GM18519 (cell line): ENCODE measurements at regions not wholly inside any gene's neighbourhood (a gene's known extent, or its start where the extent isn't known, plus 50 kb on each side); places are given as distances from the start of the nearest gene placed in this dataset.

ENCODE experiments used
- ATAC-seq: cut with Tn5 transposase; IDR thresholded peaks from one replicate; pipeline ENCODE4 v1.9.1; 2021; ENCODE audit warnings: mild to moderate bottlenecking, moderate library complexity; ENCODE audit not compliant: unreplicated experiment, low FRiP score

GRCh38 chr2:160715428-160715827, 221.8 kb upstream of the RBMS1 start:
- ATAC-seq, result no peak

GRCh38 chr2:160719116-160719515, 225.5 kb upstream of the RBMS1 start:
- no peak for ATAC-seq

- ATAC-seq, result no peak
Observed at GRCh38 chr2:160720098-160720497, 226.5 kb upstream of the RBMS1 start.

DNA sequence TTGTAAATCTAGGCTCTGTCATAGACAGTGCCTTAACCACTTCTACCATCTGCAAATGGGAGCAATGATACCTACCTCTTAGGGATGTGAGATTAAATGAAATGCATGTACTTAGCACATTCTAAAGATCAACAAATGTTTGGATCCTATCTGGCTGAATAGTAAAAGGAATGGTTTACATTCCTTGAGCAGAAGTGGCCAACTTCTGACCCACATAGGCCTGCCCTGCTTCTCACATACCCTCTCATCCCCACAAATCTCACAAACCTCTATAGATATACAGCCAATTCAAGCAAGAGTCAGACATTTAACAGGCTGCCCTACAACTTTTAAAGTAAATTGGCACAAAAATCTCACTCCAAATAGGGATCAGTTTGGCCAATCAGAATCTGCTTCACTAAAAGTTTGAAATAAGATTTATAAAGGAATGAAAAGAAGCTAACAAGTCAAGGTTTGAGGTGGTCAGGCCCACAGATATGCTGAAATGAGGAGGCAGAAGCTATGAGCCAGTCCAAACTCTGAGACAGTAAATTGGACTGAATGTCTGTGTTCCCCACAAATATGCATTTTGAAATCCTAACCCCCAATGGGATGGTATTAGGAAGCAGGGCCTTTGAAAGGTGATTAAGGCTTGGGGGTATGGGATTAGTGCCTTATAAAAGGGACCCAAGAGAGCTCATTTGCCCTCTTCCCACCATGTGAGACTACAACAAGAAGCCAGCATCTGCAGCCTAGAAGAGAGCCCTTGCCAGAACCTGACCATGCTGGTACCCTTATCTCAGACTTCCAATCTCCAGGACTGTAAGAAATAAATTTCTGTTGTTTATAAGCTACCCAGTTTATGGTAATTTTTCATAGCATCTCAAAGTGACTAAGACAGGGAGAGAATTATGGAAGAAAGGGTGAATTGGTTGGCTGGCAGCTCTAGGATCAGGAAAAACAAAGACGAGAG, 227.8 kb upstream of the RBMS1 start:
- no peak for ATAC-seq

GRCh38 chr2:160726046-160726445, 232.4 kb upstream of the RBMS1 start:
- no peak for ATAC-seq

DNA sequence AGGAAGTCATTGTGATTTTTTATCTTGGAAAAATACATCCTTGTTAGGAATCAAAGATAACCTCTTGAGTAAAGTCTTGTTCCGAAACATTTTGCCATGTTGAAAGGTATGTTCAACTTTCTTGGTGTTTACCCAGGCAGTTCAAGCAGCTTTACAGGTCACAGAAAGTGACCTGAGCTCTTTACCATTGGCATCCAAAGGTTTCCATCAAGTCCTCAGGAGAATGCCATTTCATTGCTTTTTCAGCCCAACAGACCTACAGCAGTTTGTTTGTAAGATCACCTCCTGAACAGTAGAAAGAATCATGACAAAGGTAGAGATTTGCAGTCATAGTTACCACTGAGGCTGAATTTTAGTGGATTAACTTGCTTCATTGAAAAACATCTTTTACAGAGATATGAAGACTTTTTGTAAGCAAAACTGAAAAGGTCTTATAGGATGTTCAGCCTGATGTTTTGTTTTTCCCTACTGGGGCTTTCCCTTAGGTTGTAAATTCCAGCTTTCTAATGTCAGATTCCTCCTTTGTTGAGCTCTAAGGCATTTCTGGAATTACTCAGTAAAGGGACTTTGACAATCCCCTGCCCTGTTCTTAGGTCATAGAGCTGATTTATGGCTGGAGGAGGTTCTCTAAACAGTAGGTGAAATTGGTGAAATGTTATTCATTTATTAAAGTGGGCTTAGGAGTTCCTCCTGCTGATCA, 236.8 kb upstream of the RBMS1 start:
- ATAC-seq, result no peak

- ATAC-seq, result no peak
Observed at GRCh38 chr2:160731415-160731814, 237.8 kb upstream of the RBMS1 start.

- ATAC-seq, result no peak
Observed at GRCh38 chr2:160731856-160732255, 238.2 kb upstream of the RBMS1 start.

GRCh38 chr2:160735696-160736095, 242.1 kb upstream of the RBMS1 start:
- ATAC-seq, result no peak

DNA sequence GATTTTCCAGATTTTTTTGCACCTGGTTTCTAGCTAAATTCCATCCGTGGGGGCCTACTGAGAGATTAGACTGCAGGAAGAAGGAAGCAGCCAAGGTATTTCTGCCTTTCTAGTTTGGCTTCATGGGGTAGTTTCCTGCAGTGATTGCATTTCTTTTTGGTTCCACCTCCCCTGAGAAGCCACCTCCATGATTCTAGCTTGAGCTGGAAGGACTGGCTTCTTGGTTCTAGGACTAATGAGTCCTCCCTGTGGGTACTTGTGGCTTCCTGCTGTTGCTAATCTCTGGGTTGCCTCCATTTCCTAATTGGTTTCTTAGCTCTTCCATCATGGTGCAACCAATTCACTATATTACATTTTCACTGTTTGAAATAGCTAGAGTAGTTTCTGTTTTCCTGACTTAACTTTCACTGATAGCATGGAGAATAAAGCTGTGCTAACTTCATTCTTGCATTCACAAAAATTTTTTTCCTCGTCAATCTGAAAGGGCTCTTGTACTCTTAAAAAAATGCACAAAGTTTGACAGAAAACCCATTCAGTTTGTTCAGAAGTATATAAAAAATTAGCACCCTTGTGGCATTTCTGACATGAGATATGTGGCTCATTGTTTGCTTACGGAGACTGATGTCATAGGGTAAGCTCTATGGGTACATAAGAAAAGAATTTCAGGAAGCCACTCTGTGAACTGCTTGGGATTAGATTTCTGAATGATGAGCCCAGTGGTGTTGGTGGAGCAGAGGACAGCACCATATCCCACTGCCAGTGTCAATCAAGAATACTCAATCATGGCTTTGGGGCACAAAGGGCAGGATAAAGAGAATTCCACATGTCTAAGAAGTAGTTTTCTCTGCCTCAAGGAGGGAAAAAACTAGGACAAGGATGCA, 242.8 kb upstream of the RBMS1 start:
- no peak for ATAC-seq

DNA sequence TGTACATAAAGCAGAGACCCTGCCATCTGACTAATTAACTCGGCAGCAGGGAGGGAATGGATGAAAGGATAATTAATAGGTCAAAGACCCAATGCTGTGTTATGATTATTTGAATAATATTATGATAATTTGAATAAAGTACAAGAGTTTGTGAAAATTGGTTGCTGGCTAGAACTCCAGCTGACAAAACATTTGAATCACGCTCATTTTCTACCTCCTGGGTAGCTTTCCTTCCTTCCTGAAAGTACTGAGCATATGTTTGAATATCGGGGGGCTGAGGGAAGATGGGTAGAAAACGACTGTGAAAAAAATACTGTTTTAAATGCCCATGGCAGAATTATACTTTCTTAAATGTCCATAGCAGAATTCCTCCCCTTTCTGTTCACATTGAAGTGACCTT, 243.6 kb upstream of the RBMS1 start:
- ATAC-seq, result no peak

GRCh38 chr2:160741271-160741670, 247.7 kb upstream of the RBMS1 start:
- ATAC-seq, result no peak

DNA sequence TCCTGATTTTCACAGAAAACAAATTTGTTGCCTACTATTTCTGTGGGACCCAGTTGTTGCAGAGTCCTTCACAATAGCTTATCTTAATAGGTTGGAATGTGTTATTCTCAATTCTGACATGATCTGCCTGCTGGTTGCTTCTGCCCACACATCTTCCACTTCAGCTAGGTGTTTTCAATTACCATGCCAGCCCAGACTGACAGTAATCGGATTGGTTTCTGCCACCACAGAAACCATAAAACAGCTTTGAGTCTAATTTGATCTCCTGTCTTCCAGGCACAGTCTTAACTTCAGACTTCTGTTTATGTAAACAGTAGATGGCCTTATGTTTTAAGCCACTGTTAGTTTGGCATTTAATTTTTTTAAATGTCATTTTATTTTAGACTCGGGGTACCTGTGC, 248.2 kb upstream of the RBMS1 start:
- ATAC-seq, result no peak

GRCh38 chr2:160742667-160743066, 249.1 kb upstream of the RBMS1 start:
- ATAC-seq, result no peak

- no peak for ATAC-seq
Observed at GRCh38 chr2:160747501-160748170, 254.0 kb upstream of the RBMS1 start.

- no peak for ATAC-seq
Observed at GRCh38 chr2:160751021-160751420, 257.4 kb upstream of the RBMS1 start.

DNA sequence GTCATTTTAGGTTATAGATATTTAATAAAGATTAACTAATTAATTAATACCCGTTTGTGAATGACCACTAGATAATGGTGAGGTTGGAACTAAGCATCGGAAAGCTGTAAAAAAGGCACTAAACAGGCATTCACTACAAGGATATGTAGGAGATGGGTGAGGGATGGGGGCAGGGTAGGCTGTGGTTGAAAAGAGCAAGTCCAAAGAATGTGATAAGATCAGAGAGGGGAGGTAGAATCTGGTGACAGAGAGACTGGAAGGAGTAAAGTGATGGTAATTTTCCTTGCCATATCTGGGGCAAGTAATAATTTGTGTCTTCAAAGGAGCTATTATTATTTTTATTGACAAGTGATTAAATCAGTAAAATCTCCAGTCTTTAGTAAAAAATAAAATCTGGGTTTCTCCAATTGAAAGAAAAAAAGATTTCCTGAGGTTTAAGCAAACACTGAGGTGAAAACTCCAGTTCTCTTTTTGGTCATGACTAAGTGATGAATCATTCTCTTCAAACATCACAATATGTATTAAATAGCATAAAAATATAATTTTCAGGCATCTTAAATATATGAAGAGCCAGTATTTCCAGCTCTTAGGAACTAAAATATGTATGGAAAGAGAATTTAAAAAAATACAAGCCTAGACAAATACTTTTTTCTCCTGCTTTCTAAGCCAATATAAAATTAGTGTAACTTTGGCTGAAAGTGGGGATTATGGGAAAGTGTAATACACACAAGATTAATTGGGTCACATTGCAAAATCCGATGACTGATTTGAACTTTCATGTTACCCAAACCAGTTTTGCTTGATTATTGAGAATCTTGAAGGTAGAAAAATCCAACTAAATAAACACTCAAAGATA, 259.1 kb upstream of the RBMS1 start:
- no peak for ATAC-seq

- ATAC-seq, result no peak
Observed at GRCh38 chr2:160753331-160753654, 259.7 kb upstream of the RBMS1 start.

- ATAC-seq, result no peak
Observed at GRCh38 chr2:160753960-160754359, 260.4 kb upstream of the RBMS1 start.

GRCh38 chr2:160756481-160756880, 262.9 kb upstream of the RBMS1 start:
- no peak for ATAC-seq
